ENCODE measurements at regions not wholly inside any gene's neighbourhood (a gene's known extent, or its start where the extent isn't known, plus 50 kb on each side); places are given as distances from the start of the nearest gene placed in this dataset.

DNA sequence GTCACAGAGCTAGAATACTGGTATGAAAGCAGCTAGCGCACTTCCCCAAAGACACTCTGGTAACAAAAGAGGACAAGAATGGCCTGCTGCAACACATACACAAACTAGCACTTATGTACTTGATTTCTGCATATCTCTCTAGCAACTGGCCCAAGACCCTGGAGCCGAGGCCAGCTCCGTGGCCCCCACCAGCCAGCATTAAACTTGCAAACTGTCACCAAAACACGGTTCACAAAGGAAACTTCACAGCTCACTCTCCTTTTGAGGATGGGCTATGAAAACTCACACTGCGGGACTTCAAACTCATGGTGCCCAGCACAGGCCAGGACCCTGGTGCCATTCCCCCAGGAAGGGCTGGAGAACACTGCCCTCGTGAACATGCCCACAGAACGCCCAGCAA is 115.9 kb upstream of the RPS6KA2 start:
- no peaks in the 10 kb centered on the region for H3K4me1 ChIP-seq (ENCODE audit: low read depth)
- no peak for ATAC-seq
- DNase-seq: no peak
- H3K9me3 ChIP-seq: no peaks in the 10 kb centered on the region
- H3K36me3 ChIP-seq (ENCODE audit: low read depth): no peaks in the 10 kb centered on the region
- intact Hi-C loops (cut with DNase I, micrococcal nuclease): no loop called here
- no peak for TF ChIP-seq CTCF (IDR thresholded peaks at IDR 0.05)
- H3K4me3 ChIP-seq: no peak overlapping the region

DNA sequence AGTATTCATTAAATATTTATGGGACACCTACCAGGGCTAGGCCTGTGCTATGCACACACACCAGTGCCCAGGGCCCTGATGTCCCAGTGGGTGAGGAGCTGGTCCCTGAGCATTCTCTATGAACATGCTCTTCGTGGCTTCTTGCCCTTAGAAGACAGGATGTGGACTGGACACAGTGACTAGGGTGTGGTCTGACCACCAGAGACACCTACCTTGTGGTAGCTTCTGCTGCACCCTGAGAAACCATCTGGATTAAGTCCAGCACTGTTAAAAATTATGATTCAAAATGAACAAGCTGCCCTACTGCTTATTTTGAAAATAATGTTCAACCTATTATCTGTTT is 112.9 kb upstream of the RPS6KA2 start:
- Histone ChIP-seq H3K4me1 (ENCODE audit: low read depth) (no peaks in the 10 kb centered on the region), H3K4me3 (no peak overlapping the region)
- intact Hi-C loops (cut with DNase I, micrococcal nuclease): no loop called here

GRCh38 chr6:166739117-166739975 is 112.3 kb upstream of the RPS6KA2 start:
- Histone ChIP-seq H3K4me1 (ENCODE audit: low read depth) (no peaks in the 10 kb centered on the region), H3K9me3 (no peaks in the 10 kb centered on the region), H3K4me3 (no peak overlapping the region), H3K36me3 (ENCODE audit: low read depth) (no peaks in the 10 kb centered on the region)
- intact Hi-C loops (cut with DNase I, micrococcal nuclease): no loop called here
- TF ChIP-seq CTCF (IDR thresholded peaks at IDR 0.05): no peak
- DNase-seq: peak in 1 of 3 donors; percentile 26
- ATAC-seq: peak; percentile 49

More for the DNA sequence above, 112.9 kb upstream of the RPS6KA2 start:
- ATAC-seq (no peak), DNase-seq (no peak)
- no peak for TF ChIP-seq CTCF (IDR thresholded peaks at IDR 0.05)
- Histone ChIP-seq H3K36me3 (ENCODE audit: low read depth) (no peaks in the 10 kb centered on the region), H3K9me3 (no peaks in the 10 kb centered on the region)

DNA sequence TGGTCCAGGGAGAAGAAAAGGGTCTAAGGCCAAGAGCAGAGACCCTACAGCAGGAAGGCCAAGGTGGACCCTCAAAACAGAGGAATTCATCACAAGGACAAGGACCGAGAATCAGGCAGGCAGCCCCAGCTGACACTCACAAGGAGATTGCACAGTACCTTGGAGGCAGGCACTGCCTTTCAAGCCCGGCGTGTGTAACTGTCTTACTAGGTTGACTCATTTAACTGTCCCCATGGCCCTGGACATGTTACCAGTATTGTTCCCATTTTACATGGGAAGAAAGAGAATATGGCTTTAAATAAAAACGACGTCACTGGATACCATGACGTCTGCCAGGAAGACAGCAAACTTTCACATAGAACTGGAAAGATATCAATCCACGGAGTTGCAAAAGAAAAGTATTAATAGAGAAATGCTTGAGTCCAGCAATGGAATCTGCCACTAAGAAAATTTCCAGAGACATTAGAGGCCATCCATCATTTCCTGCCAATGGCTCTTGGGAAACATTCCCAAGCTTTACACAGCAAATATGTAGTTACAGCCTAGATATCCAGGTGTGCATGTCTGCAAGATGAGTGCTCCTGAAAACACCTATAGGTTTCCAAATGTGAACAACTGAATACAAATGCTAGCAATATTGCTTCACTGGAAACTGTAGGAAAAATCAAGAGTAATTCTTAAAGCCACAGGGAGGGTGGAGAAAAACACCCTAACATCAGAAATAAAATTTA is 111.5 kb upstream of the RPS6KA2 start:
- H3K4me3 ChIP-seq: no peak overlapping the region
- no peaks in the 10 kb centered on the region for H3K36me3 ChIP-seq (ENCODE audit: low read depth)
- no peak for TF ChIP-seq CTCF (IDR thresholded peaks at IDR 0.05)
- H3K9me3 ChIP-seq: no peaks in the 10 kb centered on the region
- DNase-seq: no peak
- ATAC-seq: no peak
- intact Hi-C loops (cut with DNase I, micrococcal nuclease): no loop called here
- H3K4me1 ChIP-seq (ENCODE audit: low read depth): no peaks in the 10 kb centered on the region

DNA sequence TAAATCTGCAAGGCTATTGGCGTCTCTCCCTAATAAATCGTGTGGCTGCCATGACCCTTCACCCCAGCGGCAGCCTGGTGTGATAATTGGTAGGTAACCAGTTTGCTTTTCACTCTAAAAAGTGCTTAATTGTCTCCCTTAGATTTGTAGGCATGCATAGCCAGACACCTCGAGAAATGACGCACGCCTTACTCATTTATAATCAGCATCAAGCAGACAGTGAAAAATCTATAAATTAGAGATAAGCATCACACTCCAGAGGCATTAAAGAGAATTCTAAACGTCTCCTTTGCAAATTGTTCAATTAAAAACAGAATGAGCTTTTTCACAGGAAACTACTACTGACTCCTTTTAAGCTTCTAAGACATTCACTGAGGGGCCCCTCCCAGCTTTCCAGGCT is 110.2 kb upstream of the RPS6KA2 start:
- no peaks in the 10 kb centered on the region for H3K9me3 ChIP-seq
- no peak overlapping the region for H3K4me3 ChIP-seq
- TF ChIP-seq CTCF (IDR thresholded peaks at IDR 0.05): no peak
- intact Hi-C loops (cut with DNase I, micrococcal nuclease): no loop called here
- DNase-seq: no peak
- no peaks in the 10 kb centered on the region for H3K36me3 ChIP-seq (ENCODE audit: low read depth)
- H3K4me1 ChIP-seq (ENCODE audit: low read depth): no peaks in the 10 kb centered on the region
- ATAC-seq: no peak
